ENCODE measurements at regions not wholly inside any gene's neighbourhood (a gene's known extent, or its start where the extent isn't known, plus 50 kb on each side); places are given as distances from the start of the nearest gene placed in this dataset.
"Not testable (repeated sequence)": the region's sequence is repeated elsewhere in the genome, so short reads cannot be mapped to it uniquely, and the experiment has no call there.

DNA sequence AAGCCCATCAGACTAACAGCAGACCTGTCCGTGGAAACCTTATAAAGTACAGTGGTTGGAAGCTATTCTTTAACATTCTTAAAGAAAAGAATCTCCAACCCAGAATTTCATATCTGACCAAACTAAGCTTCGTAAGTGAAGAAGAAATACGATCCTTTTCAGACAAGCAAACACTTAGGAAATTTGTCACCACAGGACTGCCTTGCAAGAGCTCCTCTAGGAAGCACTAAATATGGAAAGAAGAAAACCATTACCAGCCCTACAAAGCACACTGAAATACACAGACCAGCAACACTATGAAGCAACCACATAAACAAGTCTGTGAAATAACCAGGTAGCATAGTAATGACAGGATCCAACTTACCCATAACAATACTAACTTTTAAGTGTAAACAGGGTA lies 177.7 kb upstream of the PRSS1 start:
- FAIRE-seq = no peak
- TF ChIP-seq, protein P1, sequence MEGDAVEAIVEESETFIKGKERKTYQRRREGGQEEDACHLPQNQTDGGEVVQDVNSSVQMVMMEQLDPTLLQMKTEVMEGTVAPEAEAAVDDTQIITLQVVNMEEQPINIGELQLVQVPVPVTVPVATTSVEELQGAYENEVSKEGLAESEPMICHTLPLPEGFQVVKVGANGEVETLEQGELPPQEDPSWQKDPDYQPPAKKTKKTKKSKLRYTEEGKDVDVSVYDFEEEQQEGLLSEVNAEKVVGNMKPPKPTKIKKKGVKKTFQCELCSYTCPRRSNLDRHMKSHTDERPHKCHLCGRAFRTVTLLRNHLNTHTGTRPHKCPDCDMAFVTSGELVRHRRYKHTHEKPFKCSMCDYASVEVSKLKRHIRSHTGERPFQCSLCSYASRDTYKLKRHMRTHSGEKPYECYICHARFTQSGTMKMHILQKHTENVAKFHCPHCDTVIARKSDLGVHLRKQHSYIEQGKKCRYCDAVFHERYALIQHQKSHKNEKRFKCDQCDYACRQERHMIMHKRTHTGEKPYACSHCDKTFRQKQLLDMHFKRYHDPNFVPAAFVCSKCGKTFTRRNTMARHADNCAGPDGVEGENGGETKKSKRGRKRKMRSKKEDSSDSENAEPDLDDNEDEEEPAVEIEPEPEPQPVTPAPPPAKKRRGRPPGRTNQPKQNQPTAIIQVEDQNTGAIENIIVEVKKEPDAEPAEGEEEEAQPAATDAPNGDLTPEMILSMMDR (IDR thresholded peaks at IDR 0.05; ENCODE audit: insufficient read depth, missing control alignments) = no peak
- DNase-seq (ENCODE audit: insufficient read length, low spot score) = no peak

DNA sequence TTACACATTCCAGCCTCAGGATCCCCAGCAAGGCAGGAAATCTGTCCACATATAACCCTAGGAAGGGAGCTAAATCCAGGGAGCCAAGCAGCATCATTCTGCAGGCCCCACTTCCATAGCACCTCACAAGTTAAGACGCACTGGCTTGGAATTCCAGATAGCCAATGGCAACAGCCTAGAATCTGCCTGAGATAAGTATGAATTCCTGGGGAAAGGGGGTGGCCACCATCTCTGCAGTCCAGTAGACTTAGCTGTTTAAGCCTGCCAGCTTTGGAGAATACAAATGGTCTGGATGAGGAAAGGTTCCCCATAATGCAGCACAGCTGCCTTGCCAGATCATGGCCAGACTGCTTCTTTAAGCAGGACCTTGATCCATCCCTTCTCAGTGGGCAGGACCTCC lies 179.4 kb upstream of the PRSS1 start:
- TF ChIP-seq, protein P1 (IDR thresholded peaks at IDR 0.05; ENCODE audit: insufficient read depth, missing control alignments) = no peak

DNA sequence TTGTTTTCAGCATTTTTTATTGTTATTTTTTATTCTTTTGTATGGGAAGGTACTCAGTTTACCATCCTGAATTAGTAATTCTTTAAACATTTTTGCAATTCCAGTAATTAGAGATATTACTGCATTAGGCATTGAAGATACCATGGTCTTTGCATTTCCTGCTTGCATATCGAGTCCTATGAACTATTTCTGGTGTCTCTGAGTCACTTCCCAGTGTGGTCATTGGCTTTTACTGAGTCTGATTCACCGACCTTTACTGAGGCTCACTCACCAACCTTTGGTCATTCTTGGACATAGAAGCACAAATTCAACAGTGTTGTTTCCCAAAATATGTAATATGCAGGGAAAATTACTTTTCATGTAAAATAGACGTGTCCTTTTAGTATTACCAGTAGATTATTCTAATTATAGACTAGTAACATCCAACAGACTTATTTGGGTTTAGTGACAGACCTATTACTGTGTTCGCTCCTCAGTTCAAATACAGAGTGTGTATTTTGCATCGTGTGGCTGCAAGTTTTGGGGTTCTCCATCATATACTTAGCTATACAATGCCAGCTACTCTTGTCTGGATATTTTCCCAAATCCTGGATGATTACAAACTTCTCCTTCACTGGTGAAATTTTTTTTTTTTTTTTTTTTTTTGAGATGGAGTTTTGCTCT lies 180.7 kb upstream of the PRSS1 start:
- FAIRE-seq = no peak
- TF ChIP-seq, protein P1 (IDR thresholded peaks at IDR 0.05; ENCODE audit: insufficient read depth, missing control alignments) = no peak
- no peak for DNase-seq (ENCODE audit: insufficient read length, low spot score)

More for the DNA sequence above, 179.4 kb upstream of the PRSS1 start:
- FAIRE-seq = no peak
- no peak for DNase-seq (ENCODE audit: insufficient read length, low spot score)

DNA sequence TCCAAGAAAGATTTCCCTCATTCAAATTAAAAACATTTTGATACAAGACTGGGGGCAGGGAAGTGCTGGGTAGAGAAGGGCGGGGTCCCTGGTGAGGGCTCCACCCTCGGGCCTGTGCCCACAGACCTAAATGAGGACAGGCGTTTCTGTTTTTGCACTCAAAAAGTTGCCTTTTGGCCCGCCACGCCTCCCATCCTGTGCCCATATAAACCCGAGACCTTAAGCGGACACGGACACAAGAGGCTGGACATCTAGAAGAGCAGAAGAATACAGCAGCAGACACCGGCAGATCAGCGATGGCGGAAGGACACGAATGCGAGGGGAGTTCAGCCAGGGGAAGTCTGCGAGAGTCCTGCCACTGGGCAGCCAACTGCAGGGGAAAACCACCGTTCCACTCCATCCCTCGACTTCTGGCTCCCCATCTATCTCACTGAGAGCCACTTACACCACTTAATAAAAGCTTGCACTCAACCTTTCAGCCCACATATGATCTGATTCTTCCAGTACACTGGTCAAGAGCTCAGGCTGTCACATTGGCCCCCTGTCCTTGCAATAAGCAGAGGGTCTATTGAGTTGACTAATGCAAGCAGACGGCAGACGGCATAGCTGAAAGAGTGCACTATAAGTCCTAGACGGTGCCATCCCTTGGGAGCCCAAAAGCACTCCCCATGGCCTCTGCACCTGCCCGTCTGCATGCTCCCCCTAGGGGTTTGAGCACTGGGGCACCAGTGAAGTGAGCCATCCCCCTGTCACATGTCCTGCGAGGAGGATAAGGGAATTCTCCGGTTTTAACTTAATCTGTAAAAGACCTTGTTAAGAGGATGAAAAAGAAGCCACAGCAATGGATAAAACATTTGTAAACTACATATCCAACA lies 181.8 kb upstream of the PRSS1 start:
- FAIRE-seq (no peak), DNase-seq (ENCODE audit: insufficient read length, low spot score) (no peak)
- TF ChIP-seq, protein P1 (IDR thresholded peaks at IDR 0.05; ENCODE audit: insufficient read depth, missing control alignments) = no peak

DNA sequence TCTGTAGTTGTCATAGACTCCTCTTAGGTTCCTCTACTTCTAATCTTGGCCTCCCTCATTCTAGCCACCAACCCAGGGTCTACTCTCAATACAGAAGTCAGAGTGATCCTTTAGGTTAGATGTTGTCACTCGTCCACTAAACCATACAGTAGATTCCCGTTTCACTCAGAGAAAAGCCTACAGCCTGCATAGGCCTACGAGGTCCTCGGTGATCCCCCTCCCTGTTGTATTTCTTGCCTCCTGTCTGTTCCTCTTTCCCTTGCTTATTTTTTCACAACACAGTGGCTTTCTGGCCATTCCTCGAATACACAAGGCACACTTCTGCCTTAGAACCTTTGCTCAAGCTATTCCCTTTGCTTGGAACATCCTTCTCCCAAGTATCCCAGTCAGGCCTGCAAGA lies 183.0 kb upstream of the PRSS1 start:
- DNase-seq (ENCODE audit: insufficient read length, low spot score) (no peak), FAIRE-seq (no peak)

DNA sequence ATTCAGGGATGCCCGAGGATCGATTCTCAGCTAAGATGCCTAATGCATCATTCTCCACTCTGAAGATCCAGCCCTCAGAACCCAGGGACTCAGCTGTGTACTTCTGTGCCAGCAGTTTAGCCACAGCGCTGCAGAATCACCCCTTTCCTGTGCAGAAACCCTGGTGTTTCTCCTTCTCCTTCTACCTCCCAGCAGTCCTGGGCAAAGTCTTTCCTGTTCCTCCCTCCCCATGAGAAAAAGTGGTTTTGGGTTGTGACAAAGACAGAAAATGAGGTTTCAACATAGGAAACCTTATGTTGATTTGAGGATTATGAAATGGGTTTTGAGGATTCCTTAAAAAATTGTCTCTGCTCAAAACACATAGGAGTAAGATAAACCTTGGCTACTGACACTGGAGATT lies 185.1 kb upstream of the PRSS1 start:
- not testable (repeated sequence) for DNase-seq (ENCODE audit: insufficient read length, low spot score); FAIRE-seq

More for the DNA sequence above, 183.0 kb upstream of the PRSS1 start:
- TF ChIP-seq, protein P1 (IDR thresholded peaks at IDR 0.05; ENCODE audit: insufficient read depth, missing control alignments) = no peak

DNA sequence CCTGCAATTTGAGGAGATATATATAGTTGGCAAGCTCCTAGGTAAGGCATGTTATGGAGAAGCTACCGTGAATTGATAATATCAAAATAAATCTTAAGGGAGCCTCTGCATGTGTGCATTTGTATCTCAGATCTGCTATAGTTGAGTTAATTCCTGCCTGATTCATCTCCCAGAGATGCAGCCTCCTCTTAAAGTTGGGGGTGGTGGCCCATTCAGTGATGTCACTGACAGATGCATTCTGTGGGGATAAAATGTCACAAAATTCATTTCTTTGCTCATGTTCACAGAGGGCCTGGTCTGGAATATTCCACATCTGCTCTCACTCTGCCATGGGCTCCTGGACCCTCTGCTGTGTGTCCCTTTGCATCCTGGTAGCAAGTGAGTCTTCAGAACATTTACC lies 185.8 kb upstream of the PRSS1 start:
- DNase-seq (ENCODE audit: insufficient read length, low spot score) = no peak
- no peak for FAIRE-seq
- TF ChIP-seq, protein P1 (IDR thresholded peaks at IDR 0.05; ENCODE audit: insufficient read depth, missing control alignments) = no peak
